ENCODE measurements at regions not wholly inside any gene's neighbourhood (a gene's known extent, or its start where the extent isn't known, plus 50 kb on each side); places are given as distances from the start of the nearest gene placed in this dataset.

DNA sequence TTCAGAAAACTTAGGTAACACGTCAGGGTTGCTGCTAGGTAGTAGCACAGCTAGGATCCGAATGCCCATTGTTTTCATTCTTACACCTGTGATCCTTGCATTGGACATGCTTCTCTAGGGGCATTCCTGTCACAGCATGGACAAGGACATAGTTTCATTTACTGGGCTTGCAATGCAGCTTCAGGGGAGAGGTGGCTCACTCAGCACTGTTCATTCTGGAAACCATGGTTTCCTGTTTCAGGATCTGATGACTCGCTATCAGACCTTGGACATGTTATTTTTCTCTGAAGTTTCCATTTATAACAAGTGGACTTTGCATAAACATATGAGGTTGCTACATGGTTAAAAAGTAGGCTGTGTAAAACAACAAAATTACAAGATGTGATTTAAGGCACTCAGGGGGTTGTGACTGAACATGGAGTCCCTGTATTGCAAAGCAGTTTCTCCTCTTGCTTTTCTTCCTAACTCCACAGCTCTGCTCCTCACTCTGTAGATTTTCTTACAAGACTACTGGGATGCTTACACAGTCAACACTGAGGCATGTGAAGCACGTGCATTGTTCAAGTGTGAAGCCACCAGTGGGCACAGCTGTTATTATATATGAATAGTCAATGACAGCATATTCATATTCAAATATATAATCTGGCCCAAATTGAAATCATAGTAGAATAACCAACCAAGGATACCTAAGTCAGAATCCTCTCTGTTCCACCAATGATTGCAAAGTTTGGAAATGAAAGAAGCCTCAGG lies 66.1 kb upstream of the STK32A start:
- DNase-seq (ENCODE audit: low read depth in 2 of 2) = no peak

DNA sequence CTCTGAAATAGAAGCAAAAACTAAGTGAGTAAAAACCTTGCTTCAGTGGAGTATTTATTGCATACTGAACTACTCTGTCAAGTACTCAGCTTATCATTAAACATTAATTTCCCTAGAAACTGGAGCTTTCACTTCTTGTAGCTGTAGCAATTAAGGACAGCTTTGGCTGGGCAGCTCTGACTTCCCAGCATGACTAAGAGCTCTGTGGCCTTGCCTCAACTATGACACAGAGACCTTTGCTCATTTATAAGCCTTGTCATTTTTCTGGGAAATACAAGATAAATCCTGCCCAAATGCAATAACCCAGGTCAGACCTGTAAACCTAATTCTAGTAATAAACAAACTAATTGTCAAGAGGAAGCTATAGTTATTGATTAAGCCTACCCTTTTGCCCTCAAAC lies 65.4 kb upstream of the STK32A start:
- no peak for DNase-seq (ENCODE audit: low read depth in 2 of 2)

DNA sequence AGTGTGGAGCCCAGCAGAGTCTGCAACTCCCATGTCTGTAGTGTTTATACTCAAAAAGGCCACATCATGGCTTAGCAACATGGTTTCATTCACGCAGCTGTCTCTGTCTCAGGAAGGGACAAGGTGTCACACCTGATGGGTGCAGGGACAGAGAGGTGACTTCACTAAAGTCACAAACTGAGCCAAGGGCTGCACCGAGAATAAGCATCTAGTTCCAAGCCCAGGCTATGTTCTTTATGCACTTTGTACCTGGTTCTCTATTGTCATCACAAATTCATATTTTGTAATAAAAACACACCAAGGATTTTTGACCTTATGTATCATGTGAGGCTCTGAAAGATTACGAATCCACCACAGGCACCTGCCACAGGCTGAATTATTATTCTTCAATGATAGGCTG lies 64.9 kb upstream of the STK32A start:
- no peak for DNase-seq (ENCODE audit: low read depth in 2 of 2)

DNA sequence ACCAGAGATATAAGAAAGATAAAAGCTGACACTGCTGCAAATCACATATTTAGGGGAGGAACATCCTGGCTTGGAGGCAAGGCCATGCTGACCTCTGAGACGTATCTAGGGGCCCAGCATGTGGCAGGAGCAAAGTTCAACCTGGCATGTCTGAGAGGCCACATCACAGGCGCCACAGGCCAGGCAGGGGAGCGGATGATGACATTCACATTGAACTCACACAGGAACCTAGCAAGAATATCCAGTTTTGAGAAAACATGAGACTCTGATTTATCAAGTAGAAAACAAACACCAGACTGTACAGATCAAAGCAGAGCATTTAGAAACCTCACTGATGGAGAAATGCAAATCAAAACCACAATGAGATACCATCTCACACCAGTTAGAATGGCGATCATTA lies 64.2 kb upstream of the STK32A start:
- no peak for DNase-seq (ENCODE audit: low read depth in 2 of 2)

DNA sequence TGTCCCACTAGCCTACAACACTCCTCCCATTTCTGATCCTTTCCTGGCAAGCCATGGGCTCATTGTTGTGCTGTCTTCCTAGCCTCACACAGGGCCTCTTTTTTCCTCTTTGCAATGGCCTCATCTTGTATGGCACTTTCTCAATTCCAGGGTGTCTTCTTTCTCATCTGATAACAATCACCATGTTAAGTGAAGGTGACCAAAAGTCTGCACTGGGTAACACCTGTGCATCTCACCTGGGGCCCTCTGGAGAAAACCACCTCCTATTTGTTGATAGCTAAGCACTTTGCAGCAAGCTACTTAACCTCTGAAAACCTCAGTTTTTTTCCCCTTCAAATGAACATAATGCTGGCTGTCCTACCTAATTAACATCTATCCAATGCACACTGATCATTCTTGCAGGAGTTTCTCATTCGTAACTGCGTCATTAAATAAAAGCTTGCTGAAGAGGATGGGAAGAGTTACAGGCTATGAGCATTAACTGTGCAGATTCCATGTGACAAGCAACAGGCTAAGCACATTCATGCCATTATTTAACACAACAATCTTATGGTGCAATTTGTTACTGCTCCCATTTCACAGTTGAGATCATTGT lies 60.1 kb upstream of the STK32A start:
- DNase-seq (ENCODE audit: low read depth in 2 of 2) = no peak

DNA sequence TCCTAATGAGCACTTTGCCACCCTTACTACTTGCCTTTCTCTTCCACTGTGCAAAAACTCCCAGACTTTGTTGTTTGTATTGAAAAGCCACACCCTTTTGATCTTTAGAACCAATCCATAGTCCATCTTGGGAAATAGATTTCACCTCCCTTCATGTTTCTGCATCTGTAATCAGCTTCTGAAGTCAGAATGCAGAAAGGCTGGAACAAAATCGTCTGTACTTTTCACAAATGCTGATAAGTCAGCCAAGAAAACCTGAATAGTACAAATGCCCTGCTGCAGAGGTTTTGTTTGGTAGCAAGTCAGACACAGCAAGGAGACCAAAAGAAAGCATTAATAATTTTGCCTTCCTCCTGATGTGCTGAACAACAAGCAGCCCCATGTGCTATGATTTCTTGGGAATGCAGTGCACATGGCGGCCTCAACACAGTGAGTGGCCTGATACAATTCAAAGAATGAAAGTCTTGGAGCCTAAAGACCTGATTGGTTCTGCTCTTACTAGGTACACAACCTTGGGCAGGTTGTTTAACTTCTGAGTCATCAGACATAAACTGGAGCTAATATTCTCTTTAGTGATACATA lies 59.2 kb upstream of the STK32A start:
- no peak for DNase-seq (ENCODE audit: low read depth in 2 of 2)

DNA sequence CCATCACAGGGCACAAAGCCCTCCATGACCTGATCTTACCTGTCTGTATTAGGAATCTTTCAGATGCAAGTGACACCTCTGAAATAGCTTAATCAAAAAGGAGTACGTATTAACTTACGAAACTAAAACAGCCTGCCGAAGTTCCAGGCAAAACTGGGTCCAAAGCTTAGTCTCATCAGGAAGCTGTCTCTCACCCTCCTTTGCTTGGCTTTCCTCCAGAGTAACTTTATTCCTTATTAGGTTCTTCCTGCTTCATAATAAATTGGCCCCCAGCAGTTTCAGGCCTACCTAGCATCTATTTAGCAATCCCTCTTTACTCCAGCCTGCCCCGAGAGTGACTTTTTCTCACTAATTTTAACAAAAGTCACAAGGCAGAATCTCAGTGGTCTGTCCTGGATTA lies 58.4 kb upstream of the STK32A start:
- no peak for DNase-seq (ENCODE audit: low read depth in 2 of 2)

DNA sequence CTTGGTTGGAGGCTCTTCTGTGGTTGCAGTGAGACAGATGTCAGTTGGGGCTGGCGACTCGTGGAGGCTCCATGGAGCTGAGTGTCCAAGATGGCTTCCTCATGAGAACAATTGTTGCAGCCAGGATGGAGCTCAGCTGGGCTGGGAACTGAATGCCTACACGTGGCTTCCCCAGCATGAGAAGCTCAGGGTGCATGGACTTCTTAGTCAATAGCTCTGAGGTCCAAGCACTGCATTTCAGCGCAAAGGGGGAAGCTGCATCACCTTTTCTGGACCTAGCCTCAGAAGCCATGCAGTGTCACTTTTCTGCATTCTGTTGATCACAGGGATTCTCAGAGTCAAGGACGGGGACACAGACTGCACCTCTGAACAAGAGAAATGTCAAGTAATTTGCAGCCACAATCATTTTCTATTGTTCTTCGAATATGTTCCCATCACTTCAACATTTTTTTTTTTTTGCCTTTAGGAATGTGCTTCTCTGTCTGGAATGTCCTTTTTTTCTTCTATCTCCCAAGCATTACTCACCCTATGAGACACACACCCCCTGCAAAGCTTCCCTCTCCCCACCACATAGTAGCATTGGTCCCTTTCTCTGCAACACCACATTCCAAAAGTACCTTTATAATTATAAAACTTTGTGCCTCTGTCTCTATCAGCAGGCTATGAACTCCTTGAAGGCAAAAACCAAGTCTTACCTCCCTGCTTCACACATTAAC lies 57.5 kb upstream of the STK32A start:
- DNase-seq (ENCODE audit: low read depth in 2 of 2) = no peak

DNA sequence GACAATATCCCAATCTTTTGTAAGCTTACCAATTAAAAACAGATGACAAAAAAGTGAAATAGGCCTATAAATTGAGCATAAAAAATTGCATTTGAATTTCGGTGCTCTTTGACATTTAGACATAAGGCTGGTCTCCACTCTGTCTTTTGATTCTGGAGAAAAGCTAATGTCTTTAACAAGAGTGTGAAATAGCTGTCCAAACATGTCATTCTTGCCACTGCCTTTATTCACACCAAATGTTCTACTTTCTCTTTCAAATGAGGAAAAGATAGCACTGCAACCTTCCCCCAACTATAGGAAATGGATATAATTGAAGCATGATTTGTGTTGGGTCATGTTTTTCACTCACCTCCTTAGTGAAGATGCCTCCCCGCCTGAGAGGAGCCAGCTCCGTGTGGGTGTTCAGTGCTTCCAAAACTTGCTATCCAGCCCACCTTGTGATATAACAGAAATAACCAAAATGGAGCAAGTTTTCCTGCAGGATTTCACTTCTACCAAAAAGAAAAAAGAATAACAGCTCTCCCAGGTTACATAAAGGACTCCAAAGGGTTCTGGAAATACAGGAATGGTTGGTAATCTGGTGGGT lies 55.2 kb upstream of the STK32A start:
- DNase-seq (ENCODE audit: low read depth in 2 of 2) = no peak

DNA sequence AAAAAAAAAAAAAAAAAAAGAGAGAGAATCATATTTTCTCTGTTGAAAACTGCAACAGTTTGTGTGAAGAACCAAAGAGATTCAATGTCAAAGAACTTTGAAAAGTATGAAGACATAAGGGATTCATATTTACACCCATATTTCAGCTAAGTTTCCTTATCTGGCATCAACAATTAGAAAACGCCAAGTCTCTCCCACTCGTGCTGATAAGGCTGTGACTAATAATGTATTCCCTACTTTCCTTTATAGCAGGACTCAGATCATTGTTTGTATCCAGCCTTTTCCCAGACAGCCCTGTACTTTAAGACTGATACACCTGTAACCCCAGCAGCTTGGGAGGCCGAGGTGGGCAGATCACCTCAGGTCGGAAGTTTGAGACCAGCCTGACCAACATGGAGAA lies 54.1 kb upstream of the STK32A start:
- no peak for DNase-seq (ENCODE audit: low read depth in 2 of 2)
